Activated naive CD8-positive, alpha-beta T cell treated with anti-CD3 and anti-CD28 coated beads, Interleukin-2, amount 50 U/mL, for 24 hours (primary cell): ENCODE measurements at regions not wholly inside any gene's neighbourhood (a gene's known extent, or its start where the extent isn't known, plus 50 kb on each side); places are given as distances from the start of the nearest gene placed in this dataset.

Source experiments
- ATAC-seq: fragments of 150-1000 bp; cut with Tn5 transposase; one replicate; pipeline ENCODE4 v1.10.0; 2021
- DNase-seq: peaks from one replicate; pipeline ENCODE4 v3.0.0; 2021
- H3K27ac Mint-ChIP-seq: one replicate; pipeline ENCODE4 v1.8.0; 2021; ENCODE audit warnings: mild to moderate bottlenecking, mixed read lengths
- H3K27me3 Mint-ChIP-seq: one replicate; pipeline ENCODE4 v1.8.0; 2021; ENCODE audit warnings: mixed read lengths
- H3K36me3 Mint-ChIP-seq: one replicate; pipeline ENCODE4 v1.8.0; 2021; ENCODE audit warnings: low read depth, mixed read lengths
- H3K4me1 Mint-ChIP-seq: one replicate; pipeline ENCODE4 v1.8.0; 2021; ENCODE audit warnings: mixed read lengths
- H3K4me3 Mint-ChIP-seq: one replicate; pipeline ENCODE4 v1.8.0; 2021; ENCODE audit warnings: mild to moderate bottlenecking, moderate library complexity, mixed read lengths
- H3K9me3 Mint-ChIP-seq: one replicate; pipeline ENCODE4 v1.8.0; 2021; ENCODE audit warnings: mixed read lengths

DNA sequence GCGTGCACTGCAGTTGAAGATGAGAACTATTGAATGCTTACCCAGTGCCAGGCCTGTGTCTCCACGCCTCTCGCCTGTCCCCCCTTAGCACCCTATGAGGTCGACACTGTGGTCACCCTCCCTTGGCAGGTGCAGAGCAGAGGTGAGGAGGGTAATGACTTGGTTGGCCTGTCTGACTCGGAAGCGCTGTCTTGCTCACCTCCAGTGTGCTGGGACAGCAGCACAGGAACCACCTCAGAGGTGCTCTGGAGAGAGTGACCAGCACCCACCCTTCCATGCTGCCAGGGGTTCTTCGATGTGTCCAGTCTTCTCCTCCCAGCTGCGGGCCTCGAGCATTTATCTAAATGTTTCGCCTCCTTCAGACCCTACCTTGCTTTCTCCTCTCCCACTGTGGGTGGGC lies 178.3 kb upstream of the IRX2 start:
- no peak overlapping the region for H3K4me3 Mint-ChIP-seq
- DNase-seq (no peak), ATAC-seq (no peak)
- H3K4me1 Mint-ChIP-seq: no peaks in the 10 kb centered on the region
- no peaks in the 10 kb centered on the region for H3K36me3 Mint-ChIP-seq
- H3K9me3 Mint-ChIP-seq: peaks cover 19% of the 10 kb centered on the region
- H3K27ac Mint-ChIP-seq: no peak overlapping the region
- H3K27me3 Mint-ChIP-seq: peaks cover 4% of the 10 kb centered on the region

DNA sequence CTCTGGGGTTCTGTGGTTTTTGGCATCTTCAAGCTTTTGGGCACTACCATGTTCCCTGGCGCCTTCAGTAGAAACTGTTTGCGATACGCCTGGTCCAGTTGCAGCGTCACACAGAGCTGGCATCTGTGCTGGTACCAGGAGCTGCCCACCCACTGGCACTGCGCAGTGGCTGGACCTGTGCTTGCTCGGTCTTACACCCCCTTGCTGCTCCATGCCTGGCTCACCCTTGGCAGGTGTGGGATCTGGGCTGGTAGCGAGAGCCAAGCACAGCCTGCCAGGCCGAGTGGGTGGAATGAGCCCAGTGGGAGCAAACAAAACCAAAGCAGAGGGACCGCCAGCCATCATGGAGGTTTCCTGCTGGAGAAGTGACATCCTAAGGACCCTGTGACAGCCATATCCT lies 170.2 kb upstream of the IRX2 start:
- Mint-ChIP-seq H3K4me3 (no peak overlapping the region), H3K9me3 (peaks cover 4% of the 10 kb centered on the region), H3K36me3 (no peaks in the 10 kb centered on the region), H3K27ac (no peak overlapping the region), H3K4me1 (no peaks in the 10 kb centered on the region), H3K27me3 (no peaks in the 10 kb centered on the region)
- ATAC-seq (no peak), DNase-seq (no peak)

GRCh38 chr5:2921176-2921575 lies 169.7 kb upstream of the IRX2 start:
- Mint-ChIP-seq H3K4me1 (no peaks in the 10 kb centered on the region), H3K27me3 (no peaks in the 10 kb centered on the region), H3K36me3 (no peaks in the 10 kb centered on the region), H3K9me3 (peaks cover 4% of the 10 kb centered on the region), H3K4me3 (no peak overlapping the region), H3K27ac (no peak overlapping the region)
- ATAC-seq: no peak
- no peak for DNase-seq

GRCh38 chr5:2920312-2920711 lies 168.8 kb upstream of the IRX2 start:
- no peak for DNase-seq
- Mint-ChIP-seq H3K4me1 (no peaks in the 10 kb centered on the region), H3K36me3 (no peaks in the 10 kb centered on the region), H3K4me3 (no peak overlapping the region), H3K9me3 (peaks cover 4% of the 10 kb centered on the region), H3K27me3 (no peaks in the 10 kb centered on the region), H3K27ac (no peak overlapping the region)
- ATAC-seq: no peak

DNA sequence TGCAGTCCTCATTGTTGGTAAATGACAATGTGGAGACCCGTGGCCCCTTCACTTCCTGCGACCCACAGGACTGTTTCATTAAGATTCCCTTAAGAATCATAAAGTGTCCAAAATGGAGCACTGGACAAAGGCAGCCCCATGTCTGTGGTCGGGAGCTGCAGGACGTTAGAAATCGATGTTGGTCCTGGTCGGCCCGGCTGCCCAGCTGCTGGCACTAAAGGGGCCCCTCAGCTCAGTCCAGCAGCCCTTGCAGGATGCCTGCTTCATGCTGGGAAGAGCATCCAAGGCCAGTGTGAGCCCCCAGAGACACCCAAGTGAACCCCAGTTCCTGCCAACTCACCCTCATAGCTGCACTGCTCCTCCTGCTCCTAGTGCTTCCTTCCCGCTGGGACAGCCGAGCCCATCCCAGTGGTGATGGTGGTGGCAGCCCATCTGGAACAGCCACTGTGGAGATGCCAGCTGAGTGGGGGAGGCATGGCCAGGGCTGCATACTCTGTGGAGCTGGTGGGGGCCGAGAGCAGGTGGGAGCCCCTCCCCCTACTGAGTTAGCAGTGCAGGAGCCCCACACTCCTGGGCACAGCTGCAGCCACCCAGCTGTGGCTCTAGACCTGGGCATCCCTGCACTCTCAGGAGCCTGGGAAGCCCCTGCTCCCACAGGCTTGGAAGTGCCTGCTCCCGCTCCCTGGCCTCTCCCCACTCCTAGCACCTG lies 168.0 kb upstream of the IRX2 start:
- Mint-ChIP-seq H3K9me3 (peaks cover 4% of the 10 kb centered on the region), H3K27me3 (no peaks in the 10 kb centered on the region), H3K27ac (no peak overlapping the region), H3K36me3 (no peaks in the 10 kb centered on the region), H3K4me3 (no peak overlapping the region), H3K4me1 (no peaks in the 10 kb centered on the region)
- ATAC-seq (no peak), DNase-seq (no peak)

- H3K4me3 Mint-ChIP-seq: no peak overlapping the region
- H3K9me3 Mint-ChIP-seq: peaks cover 3% of the 10 kb centered on the region
- no peaks in the 10 kb centered on the region for H3K36me3 Mint-ChIP-seq
- no peak overlapping the region for H3K27ac Mint-ChIP-seq
- no peaks in the 10 kb centered on the region for H3K27me3 Mint-ChIP-seq
- H3K4me1 Mint-ChIP-seq: no peaks in the 10 kb centered on the region
- DNase-seq (no peak), ATAC-seq (no peak)
Observed at GRCh38 chr5:2917524-2917923, 166.0 kb upstream of the IRX2 start.

DNA sequence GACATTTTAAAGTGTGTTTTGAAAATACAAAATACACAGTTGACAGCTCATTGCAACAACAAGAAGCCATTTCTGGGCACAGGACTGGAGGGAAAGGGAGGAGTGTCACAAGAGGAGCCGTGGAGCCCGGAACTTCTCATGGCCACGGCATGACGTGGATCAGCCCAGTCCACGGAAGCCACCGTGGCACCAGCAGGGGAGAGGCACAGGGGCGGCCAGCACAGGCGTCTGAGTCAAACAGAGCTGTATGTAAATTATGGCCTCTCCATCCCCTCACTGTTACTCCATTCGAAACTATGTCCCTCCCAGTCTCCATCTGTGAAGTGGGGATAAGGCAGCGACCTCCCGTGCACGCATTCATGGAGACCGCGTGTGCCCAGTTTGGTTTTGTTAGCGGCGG lies 165.6 kb upstream of the IRX2 start:
- Mint-ChIP-seq H3K27ac (no peak overlapping the region), H3K27me3 (no peaks in the 10 kb centered on the region), H3K36me3 (no peaks in the 10 kb centered on the region), H3K4me1 (no peaks in the 10 kb centered on the region), H3K4me3 (no peak overlapping the region), H3K9me3 (peaks cover 3% of the 10 kb centered on the region)
- no peak for DNase-seq
- ATAC-seq: no peak

- H3K4me3 Mint-ChIP-seq: no peak overlapping the region
Observed at GRCh38 chr5:2916076-2916682, 164.7 kb upstream of the IRX2 start.

DNA sequence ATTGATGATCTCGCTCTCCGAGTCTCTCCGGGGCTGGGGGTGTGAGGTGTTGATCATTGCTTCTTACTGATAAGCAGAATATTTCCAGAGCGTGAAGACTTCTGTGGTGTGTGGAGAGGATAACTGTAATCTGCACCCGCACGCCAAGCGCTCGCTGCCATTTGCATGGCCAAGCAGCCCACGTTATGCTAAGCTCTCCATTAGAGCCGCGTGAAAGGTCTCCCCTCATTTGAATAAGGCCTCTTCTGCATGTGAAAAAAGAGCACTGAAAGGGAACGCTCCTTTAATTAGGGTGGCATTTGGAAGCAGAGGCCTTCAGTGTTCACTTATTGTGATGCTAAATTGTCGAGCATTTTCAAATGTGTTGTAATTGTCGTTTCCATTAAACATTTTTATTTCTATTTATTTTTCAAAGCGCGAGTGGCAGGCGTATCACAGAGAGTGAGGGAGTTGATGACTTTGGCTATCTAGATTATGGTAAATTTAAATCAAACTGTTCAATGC lies 163.6 kb upstream of the IRX2 start:
- Mint-ChIP-seq H3K27me3 (no peaks in the 10 kb centered on the region), H3K36me3 (no peaks in the 10 kb centered on the region), H3K4me3 (no peak overlapping the region), H3K4me1 (no peaks in the 10 kb centered on the region), H3K9me3 (peaks cover 6% of the 10 kb centered on the region), H3K27ac (no peak overlapping the region)
- DNase-seq (no peak), ATAC-seq (no peak)

More at GRCh38 chr5:2916076-2916682, 164.7 kb upstream of the IRX2 start:
- Mint-ChIP-seq H3K36me3 (no peaks in the 10 kb centered on the region), H3K9me3 (peaks cover 6% of the 10 kb centered on the region), H3K27me3 (no peaks in the 10 kb centered on the region), H3K4me1 (no peaks in the 10 kb centered on the region), H3K27ac (no peak overlapping the region)
- no peak for DNase-seq
- no peak for ATAC-seq

DNA sequence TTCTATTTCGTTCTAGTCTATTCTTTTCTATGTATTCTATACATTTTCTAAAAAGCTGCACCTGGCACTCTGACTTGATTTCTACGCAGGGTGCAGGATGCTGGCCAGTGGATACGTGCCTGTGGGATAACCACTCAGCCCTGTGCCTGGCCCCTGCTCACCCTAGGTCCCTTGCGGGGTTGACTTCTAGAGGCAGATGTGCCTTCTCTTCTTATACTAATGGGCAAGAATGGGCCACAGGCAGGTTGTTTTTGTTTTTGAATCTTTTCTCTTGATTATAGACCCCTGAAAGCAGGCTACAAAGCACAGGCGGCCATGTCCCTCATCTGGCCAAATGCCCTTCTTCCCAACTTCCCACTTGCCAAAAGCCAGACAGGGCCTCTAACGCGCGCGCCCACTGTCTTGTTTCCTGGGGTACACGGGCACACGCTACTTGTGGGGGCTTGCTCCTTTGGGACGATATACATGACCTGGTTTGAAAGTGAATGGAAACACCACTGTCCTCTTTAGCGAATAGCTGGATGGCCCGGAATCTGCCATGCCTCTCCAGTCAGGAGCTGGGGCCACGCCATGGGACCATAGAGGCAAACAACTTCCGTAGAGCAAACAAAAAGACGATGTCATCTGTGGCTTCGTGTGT lies 162.7 kb upstream of the IRX2 start:
- no peaks in the 10 kb centered on the region for H3K36me3 Mint-ChIP-seq

DNA sequence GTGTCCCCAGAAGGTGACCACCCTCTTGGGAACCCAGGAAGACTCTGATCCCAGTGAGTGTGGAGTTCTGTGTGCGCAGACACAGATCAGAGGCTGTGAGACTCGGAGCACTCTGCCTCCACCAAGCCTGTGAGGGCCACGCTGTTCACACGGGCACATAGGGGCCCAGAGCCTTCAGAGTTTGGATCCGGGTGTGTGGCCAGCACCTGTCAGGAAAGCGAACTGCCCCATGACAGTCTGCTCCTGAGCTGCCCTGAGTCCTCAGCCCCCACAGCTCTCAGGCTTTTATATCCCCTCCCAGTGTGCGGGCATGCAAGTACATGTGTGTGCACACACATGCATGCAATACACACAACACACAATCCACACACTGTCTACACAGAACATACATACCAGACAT lies 161.8 kb upstream of the IRX2 start:
- Mint-ChIP-seq H3K9me3 (peaks cover 6% of the 10 kb centered on the region), H3K4me3 (no peak overlapping the region), H3K27me3 (no peaks in the 10 kb centered on the region), H3K36me3 (no peaks in the 10 kb centered on the region), H3K4me1 (no peaks in the 10 kb centered on the region), H3K27ac (no peak overlapping the region)
- ATAC-seq (no peak), DNase-seq (no peak)

More for the DNA sequence above, 162.7 kb upstream of the IRX2 start:
- ATAC-seq: no peak
- DNase-seq: no peak
- no peak overlapping the region for H3K27ac Mint-ChIP-seq
- H3K9me3 Mint-ChIP-seq: peaks cover 6% of the 10 kb centered on the region
- no peak overlapping the region for H3K4me3 Mint-ChIP-seq
- no peaks in the 10 kb centered on the region for H3K4me1 Mint-ChIP-seq
- H3K27me3 Mint-ChIP-seq: no peaks in the 10 kb centered on the region

DNA sequence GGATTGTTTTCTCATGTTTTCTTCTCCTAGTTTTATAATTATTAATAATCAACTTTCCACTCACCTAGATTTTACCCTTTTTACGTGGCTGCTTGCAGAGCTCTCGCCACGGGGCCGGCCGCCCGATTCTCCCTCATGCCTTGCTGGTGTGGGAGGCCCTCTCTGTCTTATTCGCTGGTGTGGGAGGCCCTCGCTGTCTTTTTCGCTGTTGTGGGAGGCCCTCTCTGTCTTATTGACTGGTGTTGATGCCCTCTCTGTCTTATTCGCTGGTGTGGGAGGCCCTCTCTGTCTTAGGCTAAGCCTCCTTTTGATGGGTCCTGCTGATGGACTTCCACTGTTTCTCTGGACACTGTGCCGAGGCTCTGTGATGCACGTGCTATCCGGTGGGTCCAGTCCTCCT lies 161.3 kb upstream of the IRX2 start:
- Mint-ChIP-seq H3K4me1 (no peaks in the 10 kb centered on the region), H3K9me3 (peaks cover 6% of the 10 kb centered on the region), H3K27ac (no peak overlapping the region), H3K27me3 (no peaks in the 10 kb centered on the region), H3K4me3 (no peak overlapping the region), H3K36me3 (no peaks in the 10 kb centered on the region)
- DNase-seq (no peak), ATAC-seq (no peak)

GRCh38 chr5:2910401-2911175 lies 159.1 kb upstream of the IRX2 start:
- Mint-ChIP-seq H3K27me3 (no peaks in the 10 kb centered on the region), H3K4me3 (no peak overlapping the region), H3K27ac (no peak overlapping the region), H3K9me3 (peaks cover 6% of the 10 kb centered on the region), H3K4me1 (no peaks in the 10 kb centered on the region), H3K36me3 (no peaks in the 10 kb centered on the region)
- ATAC-seq (no peak), DNase-seq (no peak)

GRCh38 chr5:2909035-2909434 lies 157.6 kb upstream of the IRX2 start:
- H3K9me3 Mint-ChIP-seq: peaks cover 6% of the 10 kb centered on the region
- ATAC-seq (no peak), DNase-seq (no peak)
- H3K36me3 Mint-ChIP-seq: no peaks in the 10 kb centered on the region
- no peak overlapping the region for H3K4me3 Mint-ChIP-seq
- H3K4me1 Mint-ChIP-seq: no peaks in the 10 kb centered on the region
- no peaks in the 10 kb centered on the region for H3K27me3 Mint-ChIP-seq
- no peak overlapping the region for H3K27ac Mint-ChIP-seq
